Stimulated activated naive CD4-positive, alpha-beta T cell treated with Interleukin-2 at 50 U/mL for 16 hours (primary cell): ENCODE measurements at regions not wholly inside any gene's neighbourhood (a gene's known extent, or its start where the extent isn't known, plus 50 kb on each side); places are given as distances from the start of the nearest gene placed in this dataset.

Experiments used
- DNase-seq: peaks from one replicate; lab custom pipeline; 2025; lab: John Stamatoyannopoulos, UW

DNA sequence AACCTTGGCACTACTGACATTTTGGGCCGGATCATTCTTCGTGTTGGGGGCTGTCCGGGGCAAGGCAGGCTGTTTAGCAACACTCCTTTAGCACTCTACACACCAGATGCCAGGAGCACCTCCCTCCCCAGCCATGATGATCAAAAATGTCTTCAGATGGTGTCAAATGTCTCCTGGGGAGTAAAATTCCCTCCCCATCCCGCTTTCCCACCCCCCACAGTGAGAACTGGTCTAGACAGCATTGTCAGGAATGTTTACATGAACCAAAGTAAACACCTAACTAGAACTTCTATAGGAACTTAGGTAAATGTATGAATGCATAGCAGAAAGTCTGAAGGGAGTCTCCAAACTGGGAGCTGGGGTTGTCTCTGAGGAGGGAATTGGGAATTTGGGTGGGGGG is 70.0 kb upstream of the TOP1 start:
- no peak for DNase-seq

DNA sequence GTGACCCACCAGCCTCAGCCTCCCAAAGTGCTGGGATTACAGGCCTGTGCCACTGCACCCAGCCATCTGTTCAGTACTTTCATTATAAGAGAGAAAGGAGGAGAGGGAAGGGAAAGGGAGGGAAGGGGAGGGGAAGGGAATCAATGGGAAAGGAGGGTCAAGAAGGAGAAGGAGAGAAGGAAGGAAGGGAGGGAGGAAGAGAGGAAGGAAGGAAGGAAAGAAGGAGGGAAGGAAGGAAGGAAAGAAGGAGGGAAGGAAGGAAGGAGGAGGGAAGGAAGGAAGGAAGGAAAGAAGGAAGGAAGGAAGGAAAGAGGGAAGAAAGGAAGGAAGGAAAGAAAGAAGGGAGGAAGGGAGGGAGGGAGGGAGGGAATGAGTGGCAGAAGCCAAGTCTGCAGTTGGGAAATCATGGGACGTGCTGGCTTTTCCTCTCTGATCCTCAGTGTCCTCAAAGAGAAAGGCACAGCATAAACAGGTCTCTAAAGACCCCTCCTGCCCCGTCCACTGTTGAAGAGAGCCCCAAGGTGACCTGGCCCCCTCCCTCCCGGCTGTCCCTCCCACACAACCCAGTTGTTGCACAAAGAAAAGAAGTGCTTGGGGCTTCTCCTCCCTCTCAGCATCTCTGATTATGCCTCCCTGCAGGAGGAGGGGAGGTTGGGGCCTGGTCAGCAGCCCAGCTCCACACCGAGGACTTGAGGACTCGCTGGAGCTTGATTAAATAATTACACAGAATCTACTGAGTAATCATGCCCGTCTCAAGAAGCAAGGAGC is 69.1 kb upstream of the TOP1 start:
- DNase-seq: no peak

DNA sequence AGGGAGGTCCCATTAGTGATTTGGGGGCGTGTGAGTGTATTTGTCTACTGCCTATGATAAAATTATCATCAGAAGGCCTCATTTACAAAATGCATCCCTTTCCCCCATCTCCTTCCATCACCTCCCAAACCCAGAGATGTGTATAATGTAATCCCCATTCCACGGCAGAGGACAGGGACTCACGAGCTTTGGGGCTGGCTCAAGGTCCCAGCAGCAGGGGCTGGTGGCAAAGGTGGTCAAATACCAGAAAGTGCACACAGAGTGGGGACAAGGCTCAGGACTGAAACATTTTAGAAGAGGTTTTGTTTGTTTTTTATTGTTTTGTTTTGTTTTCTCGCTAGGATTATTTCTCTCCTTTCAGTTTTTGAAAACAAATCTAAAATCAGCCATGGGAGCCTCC is 68.5 kb upstream of the TOP1 start:
- no peak for DNase-seq

DNA sequence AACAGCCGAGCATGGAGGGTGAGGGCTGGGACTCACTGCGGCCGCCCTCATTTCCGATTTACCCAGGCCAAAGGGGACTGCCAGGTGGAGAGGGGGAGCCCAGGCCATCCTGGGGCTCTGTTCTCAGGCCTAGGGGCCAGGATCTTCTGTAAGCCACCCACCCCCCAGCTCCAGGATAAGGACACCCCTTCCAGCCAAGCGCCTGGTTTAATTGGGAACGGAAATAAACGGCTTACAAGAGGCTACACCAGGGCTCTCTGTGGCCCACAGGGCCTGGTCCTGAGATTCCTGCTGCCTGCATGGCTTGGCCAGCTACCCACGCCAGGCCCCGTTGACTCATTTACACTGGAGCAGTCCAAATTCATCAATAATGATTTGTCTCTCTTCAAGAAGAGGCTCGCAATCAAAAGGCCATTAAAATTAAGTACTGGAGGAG is 68.1 kb upstream of the TOP1 start:
- no peak for DNase-seq

DNA sequence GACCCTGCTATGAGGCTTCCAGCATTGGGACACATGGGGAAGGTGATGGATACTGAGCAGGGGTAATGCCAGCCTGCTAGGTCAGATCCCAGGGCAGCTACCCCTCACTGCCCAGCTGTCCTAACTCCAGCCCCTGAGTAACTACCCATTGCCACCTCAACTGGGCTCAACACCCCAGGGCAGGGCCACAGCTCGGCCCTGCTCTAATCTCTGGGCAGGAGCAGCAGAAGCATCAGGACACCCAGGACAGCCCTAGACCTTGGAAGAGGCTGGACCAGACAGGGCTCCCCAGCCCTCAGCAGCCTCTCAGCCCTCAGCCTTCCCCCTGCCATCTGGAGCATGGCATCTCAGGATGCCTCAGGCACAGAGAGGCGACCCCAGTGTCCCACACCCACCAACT is 67.4 kb upstream of the TOP1 start:
- no peak for DNase-seq

DNA sequence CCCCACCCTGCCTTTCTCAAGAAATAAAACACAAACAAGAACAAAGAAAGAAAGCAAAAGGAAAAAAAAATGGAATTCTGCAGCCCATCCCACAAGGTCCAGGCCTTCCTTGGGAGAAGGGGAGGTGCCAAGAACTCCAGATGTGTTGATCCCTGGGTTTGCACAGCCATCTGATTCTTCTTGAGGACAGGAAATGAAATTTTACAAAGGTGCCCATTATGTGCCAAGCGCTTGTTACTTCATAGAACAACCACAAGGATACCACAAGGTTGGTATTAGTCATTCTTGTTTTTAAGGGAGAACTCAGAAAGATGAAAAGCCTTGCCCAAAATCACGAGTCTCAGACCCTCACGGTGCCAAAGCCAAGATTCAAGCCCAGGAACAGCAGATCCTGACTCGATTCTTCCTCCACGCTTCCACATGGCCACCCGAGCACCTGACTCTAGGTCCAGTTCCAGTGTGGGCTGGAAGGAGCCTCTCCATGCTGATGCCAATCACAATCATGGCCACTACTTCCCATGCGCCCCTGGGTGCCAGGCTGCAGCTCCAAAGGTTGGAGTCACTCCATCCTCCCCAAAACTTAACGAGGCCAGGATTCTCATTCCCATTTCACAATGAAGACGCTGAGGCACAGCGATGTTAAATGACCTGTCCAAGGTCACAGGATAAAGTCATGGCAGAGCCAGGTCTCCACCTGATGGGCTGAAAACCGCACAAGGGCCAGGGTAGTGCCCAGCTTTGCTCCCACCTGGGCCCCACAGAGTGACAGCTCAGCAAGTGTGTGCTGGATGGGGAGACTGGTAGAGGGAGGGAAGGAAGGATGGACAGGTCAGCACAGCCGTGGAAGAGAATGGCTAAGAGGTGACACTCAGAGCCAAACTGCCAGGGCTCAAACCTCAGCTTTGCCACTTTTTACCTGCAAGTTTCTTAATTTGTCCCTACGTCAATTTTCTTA is 66.7 kb upstream of the TOP1 start:
- no peak for DNase-seq

DNA sequence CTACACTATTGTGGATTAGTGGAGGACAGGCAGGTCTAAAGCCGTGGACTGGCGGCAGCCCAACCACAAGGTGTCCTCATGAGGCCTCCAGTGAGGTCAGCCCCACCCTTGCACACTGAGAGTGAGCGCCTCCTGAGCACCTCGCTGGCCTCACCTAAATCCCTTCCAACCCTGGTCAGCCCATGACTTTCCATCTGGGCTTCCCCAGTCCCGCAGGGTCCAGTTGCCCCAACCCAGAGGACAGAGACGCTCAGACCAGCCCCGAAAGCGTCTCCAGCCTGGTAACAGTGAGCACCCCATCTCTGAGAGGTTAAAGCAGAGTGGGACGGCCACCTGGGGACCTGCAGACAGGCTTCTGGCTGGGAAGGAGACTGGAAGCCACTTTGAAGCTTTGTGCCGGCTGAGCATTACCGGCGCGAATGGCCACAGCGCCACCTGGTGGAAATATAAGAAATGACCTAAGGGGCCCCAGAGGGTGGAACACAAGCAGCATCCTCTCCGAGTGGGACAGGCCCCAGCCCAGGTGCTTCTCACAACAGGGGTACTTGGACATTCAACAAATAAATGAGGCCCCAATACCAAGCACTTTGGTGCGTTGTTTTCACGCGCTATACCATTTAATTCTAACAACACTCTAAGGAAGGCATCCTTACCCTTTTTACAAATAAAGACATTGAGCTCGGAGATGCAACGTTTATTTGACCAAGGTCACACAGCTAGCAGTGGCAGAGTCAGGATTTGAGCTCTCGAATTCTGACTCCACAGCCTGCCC is 65.7 kb upstream of the TOP1 start:
- peak; percentile 48 for DNase-seq

DNA sequence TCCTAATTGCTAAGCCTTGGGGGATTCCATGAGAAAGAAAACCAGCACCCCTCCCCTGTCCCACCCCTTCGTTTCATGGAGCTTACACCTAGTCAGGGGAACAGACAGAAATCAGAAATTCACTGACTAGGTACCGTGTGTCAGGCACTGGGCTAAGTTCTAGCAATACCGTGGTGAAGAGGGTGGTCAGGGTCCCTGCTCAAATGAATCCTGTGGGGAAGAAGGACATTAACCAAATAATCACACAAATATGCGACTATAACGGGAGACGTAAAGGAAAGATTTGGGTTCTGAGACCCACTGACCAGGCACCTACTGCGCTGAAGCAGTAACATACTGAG is 65.1 kb upstream of the TOP1 start:
- no peak for DNase-seq

DNA sequence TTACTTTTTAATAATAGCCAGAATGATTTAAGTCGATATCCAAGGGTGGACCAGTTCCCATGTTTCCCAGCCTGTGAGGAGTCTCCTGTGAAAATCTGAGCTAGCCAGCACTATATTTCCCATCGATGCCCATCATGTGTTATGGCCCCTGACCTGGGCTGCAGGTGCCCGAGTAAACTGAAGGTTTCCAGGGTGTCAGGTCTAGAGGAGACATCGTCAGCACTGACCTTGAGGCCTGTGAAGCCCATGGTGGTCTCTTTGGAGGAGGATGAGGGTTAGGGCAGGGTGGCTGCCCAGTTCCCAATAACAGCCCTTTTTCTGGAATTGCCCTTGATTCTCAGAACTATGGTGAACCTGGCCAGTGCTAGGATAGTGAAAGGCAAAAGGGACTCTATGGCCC is 63.0 kb upstream of the TOP1 start:
- DNase-seq: no peak

DNA sequence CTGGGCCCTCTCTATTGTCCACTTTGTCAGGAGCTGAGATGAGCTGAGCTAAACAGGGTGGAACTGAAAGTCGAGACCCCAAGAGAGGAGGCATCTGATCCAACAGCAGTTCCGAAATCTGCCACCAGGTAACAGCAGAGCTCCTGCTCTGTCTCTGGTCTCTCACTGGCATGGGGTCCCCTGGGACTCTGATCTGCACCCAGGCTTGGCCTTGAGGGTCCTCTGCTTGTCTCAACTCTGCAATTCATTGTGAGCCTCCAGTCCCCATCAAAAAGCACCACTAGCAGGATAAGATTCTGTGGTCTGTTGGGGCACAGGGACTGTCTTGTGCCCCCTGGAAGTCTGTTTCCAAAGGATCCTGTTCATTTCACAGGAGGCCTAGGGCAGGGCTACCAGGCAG is 62.5 kb upstream of the TOP1 start:
- no peak for DNase-seq

DNA sequence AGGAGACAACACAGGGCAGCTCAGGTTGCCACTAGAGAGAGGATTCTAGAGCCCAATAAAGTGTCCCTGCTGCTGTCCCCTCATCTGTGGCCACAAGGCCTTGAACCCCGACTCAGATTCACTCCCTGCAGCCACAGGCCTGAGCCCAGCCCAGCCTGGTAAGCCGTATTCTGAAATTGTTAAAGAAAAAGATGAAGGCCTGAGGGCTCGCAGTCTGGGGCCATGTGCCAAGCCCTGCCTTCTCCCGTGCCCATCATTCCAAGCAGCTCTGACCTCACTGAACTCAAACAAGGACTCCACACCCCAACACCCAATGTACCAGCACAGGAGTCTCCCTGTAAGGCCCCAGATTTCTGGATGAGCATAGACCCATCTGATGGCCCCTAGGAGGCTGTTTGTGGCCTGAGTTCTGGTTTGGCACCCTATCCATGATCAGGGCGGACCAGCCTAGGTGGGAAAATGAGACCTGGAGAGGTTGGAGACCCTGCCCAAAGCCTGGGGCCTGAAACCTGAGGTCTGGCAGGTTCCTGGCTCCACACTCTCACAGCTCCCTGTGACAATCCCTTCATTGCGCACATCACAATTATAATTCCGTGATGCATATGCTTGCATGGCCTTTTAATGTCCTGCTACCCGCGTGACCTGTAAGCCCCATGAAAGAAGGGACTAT is 62.0 kb upstream of the TOP1 start:
- DNase-seq: no peak

DNA sequence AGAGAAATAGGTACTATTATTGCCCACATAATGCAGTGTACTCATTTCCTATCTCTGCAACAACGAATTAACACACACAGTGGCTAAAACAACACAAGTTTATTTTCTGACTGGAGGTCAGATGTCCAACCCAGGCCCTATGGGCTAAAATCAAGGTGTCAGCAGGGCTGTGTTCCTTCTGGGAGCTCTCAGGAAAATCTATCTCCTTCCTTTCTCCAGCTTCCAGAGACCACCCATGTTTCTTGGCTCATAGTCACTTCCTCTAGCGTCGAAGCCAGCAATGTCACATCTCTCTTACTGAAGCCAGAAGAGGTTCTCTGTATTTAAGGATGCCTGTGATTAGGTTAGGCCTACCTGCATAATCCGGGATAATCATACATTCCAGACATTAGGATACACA is 60.9 kb upstream of the TOP1 start:
- no peak for DNase-seq

DNA sequence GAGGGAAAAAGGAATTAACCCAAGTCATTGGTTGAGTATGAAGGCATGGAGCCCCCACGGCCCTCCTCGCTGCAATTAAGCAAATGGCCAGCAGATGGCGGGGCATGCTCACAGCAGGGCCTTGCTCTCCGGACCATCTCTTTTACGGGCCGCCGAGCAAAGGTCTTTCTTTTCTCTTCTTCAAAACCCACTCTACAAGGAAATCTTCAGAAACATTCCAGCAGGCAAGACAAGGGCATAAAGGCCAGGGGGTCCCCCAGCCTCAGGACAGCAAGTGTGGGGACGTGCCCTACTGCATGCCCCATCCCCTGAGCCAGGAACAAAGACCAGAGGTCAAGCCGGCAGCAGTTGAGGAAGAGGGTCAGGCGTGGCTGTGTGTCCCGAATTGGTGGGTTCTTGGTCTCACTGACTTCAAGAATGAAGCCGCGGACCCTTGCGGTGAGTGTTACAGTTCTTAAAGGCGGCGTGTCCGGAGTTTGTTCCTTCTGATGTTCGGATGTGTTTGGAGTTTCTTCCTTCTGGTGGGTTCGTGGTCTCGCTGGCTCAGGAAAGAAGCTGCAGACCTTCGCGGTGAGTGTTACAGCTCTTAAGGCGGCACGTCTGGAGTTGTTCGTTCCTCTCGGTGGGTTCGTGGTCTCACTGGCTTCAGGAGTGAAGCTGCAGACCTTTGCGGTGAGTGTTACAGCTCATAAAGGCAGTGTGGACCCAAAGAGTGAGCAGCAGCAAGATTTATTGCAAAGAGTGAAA is 59.6 kb upstream of the TOP1 start:
- peak; percentile 74 for DNase-seq

DNA sequence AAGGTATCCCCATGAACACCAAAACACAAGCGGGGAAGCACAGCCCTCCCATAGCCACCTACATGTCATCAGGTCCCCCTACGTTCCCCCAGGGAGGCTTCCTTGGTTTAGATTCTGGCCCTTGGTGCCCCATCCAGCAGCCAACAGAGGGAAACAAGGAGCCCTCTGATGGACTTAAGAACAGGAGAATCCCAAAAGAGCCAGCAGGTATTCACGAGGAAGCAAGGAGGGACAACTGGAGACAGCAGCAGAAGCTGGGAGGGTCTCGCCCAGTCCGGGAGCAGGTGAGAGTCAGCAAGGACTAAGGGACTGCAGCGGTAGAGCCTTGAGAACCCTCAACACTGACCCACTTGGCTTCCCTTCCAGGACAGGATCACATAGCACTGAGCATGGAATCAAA is 58.4 kb upstream of the TOP1 start:
- no peak for DNase-seq

DNA sequence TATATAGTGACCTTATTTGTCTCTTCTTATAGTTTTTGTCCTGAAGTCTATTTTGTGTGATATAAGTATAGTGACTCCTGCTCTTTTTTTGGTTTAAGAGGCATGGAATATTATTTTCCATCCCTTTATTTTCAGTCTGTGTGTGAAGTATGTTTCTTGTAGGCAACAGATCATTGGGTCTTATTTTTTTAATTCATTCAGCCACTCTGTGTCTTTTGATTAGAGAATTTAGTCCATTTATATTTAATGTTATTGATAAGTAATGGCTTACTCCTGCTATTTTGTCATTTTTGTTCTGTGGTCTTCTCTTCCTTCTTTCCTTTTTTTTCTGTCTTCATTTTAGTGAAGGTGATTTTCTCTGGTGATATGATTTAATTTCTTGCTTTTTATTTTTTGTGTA is 51.4 kb upstream of the TOP1 start:
- no peak for DNase-seq

DNA sequence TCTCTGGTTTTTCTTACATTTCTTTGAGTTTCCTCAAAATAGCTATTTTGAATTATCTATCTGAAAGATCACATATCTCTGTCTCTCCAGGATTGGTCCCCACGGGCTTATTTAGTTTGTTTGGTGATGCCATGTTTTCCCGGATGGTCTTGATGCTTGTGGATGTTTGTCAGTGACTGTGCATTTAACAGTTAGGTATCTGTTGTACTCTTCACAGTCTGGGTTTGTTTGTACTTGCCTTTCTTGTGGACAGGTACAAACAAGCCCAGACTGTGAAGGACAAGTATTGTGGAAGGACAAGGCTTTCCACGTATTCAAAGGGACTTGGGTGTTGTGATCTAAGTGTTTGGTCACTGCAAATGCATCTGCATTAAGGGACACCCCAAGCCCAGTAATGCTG is 49.9 kb upstream of the TOP1 start:
- no peak for DNase-seq
